Stomach smooth muscle (tissue), 2 donors: ENCODE measurements at regions not wholly inside any gene's neighbourhood (a gene's known extent, or its start where the extent isn't known, plus 50 kb on each side); places are given as distances from the start of the nearest gene placed in this dataset.

Experiments
- H3K27ac ChIP-seq: one replicate; pipeline ENCODE4 v1.7.0; 2013; ENCODE audit warnings: mild to moderate bottlenecking, low read length, inconsistent platforms
- H3K27me3 ChIP-seq, 2 donors: one replicate each; pipeline ENCODE4 v1.7.0; 2013; ENCODE audit warnings: low read length in 2 of 2; ENCODE audit not compliant: insufficient read depth in 2 of 2, control insufficient read depth in 1 of 2
- H3K36me3 ChIP-seq, 2 donors: one replicate each; pipeline ENCODE4 v1.7.0; 2013; ENCODE audit warnings: low read length in 2 of 2; ENCODE audit not compliant: control insufficient read depth in 2 of 2, insufficient read depth in 2 of 2
- H3K4me1 ChIP-seq: one replicate; pipeline ENCODE4 v1.7.0; 2013; ENCODE audit warnings: low read length; ENCODE audit not compliant: control insufficient read depth, insufficient read depth
- H3K4me3 ChIP-seq, 2 donors: one replicate each; pipeline ENCODE4 v1.7.0; 2013; ENCODE audit warnings: low read length in 2 of 2
- H3K9ac ChIP-seq, 2 donors: one replicate each; pipeline ENCODE4 v1.7.0; 2013; ENCODE audit warnings: low read length in 2 of 2, mild to moderate bottlenecking in 1 of 2
- H3K9me3 ChIP-seq, 2 donors: one replicate each; pipeline ENCODE4 v1.7.0; 2013; ENCODE audit warnings: low read length in 2 of 2; ENCODE audit not compliant: control insufficient read depth in 2 of 2
- donor health status: healthy.
- donor health status: Pancreatic carcinoma.

GRCh38 chr10:130807721-130808120 lies 503.8 kb downstream of the TCERG1L start:
- Histone ChIP-seq H3K27me3 (peaks cover 0 to 3% of the 10 kb centered on the region in 2 donors), H3K36me3 (no peaks in the 10 kb centered on the region), H3K4me3 (no peak overlapping the region), H3K27ac (no peak overlapping the region), H3K9ac (no peak overlapping the region), H3K4me1 (no peaks in the 10 kb centered on the region), H3K9me3 (no peaks in the 10 kb centered on the region)

GRCh38 chr10:130808243-130808642 lies 503.3 kb downstream of the TCERG1L start:
- Histone ChIP-seq H3K27me3 (peaks cover 0 to 3% of the 10 kb centered on the region in 2 donors), H3K9me3 (no peaks in the 10 kb centered on the region), H3K9ac (no peak overlapping the region), H3K4me1 (no peaks in the 10 kb centered on the region), H3K36me3 (no peaks in the 10 kb centered on the region), H3K27ac (no peak overlapping the region), H3K4me3 (no peak overlapping the region)

- no peaks in the 10 kb centered on the region for H3K4me1 ChIP-seq
- H3K27me3 ChIP-seq = peaks cover 0 to 3% of the 10 kb centered on the region in 2 donors
- H3K36me3 ChIP-seq = no peaks in the 10 kb centered on the region
Observed at GRCh38 chr10:130808686-130809085, 502.8 kb downstream of the TCERG1L start.

GRCh38 chr10:130809181-130809580 lies 502.3 kb downstream of the TCERG1L start:
- no peaks in the 10 kb centered on the region for H3K4me1 ChIP-seq
- H3K27me3 ChIP-seq = peaks cover 0 to 3% of the 10 kb centered on the region in 2 donors

More at GRCh38 chr10:130808686-130809085, 502.8 kb downstream of the TCERG1L start:
- H3K9ac ChIP-seq = no peak overlapping the region
- H3K27ac ChIP-seq = no peak overlapping the region
- H3K9me3 ChIP-seq = no peaks in the 10 kb centered on the region
- no peak overlapping the region for H3K4me3 ChIP-seq

GRCh38 chr10:130809761-130810515 lies 501.6 kb downstream of the TCERG1L start:
- Histone ChIP-seq H3K27ac (no peak overlapping the region), H3K9ac (no peak overlapping the region), H3K36me3 (no peaks in the 10 kb centered on the region), H3K27me3 (peaks cover 3% of the 10 kb centered on the region in 2 donors), H3K9me3 (no peaks in the 10 kb centered on the region), H3K4me1 (no peaks in the 10 kb centered on the region), H3K4me3 (no peak overlapping the region)

More at GRCh38 chr10:130809181-130809580, 502.3 kb downstream of the TCERG1L start:
- H3K9me3 ChIP-seq = no peaks in the 10 kb centered on the region
- H3K4me3 ChIP-seq = no peak overlapping the region
- no peak overlapping the region for H3K9ac ChIP-seq
- no peaks in the 10 kb centered on the region for H3K36me3 ChIP-seq
- no peak overlapping the region for H3K27ac ChIP-seq

GRCh38 chr10:130810856-130811255 lies 500.7 kb downstream of the TCERG1L start:
- peaks cover 0 to 3% of the 10 kb centered on the region in 2 donors for H3K27me3 ChIP-seq
- H3K27ac ChIP-seq = no peak overlapping the region
- no peaks in the 10 kb centered on the region for H3K4me1 ChIP-seq
- H3K9ac ChIP-seq = no peak overlapping the region
- no peak overlapping the region for H3K4me3 ChIP-seq
- H3K36me3 ChIP-seq = no peaks in the 10 kb centered on the region
- no peaks in the 10 kb centered on the region for H3K9me3 ChIP-seq

GRCh38 chr10:130812381-130813148 lies 499.0 kb downstream of the TCERG1L start:
- no peak overlapping the region for H3K4me3 ChIP-seq

GRCh38 chr10:130814610-130815009 lies 496.9 kb downstream of the TCERG1L start:
- H3K27me3 ChIP-seq = peaks cover 0 to 3% of the 10 kb centered on the region in 2 donors
- H3K9ac ChIP-seq = no peak overlapping the region
- H3K9me3 ChIP-seq = peaks cover 0 to 3% of the 10 kb centered on the region in 2 donors
- no peaks in the 10 kb centered on the region for H3K4me1 ChIP-seq
- H3K4me3 ChIP-seq = no peak overlapping the region
- H3K27ac ChIP-seq = no peak overlapping the region
- no peaks in the 10 kb centered on the region for H3K36me3 ChIP-seq

More at GRCh38 chr10:130812381-130813148, 499.0 kb downstream of the TCERG1L start:
- no peaks in the 10 kb centered on the region for H3K36me3 ChIP-seq
- peaks cover 0 to 3% of the 10 kb centered on the region in 2 donors for H3K27me3 ChIP-seq
- no peak overlapping the region for H3K27ac ChIP-seq
- no peaks in the 10 kb centered on the region for H3K9me3 ChIP-seq
- no peak overlapping the region for H3K9ac ChIP-seq
- no peaks in the 10 kb centered on the region for H3K4me1 ChIP-seq

- H3K4me3 ChIP-seq = no peak overlapping the region
- no peak overlapping the region for H3K27ac ChIP-seq
- peaks cover 0 to 3% of the 10 kb centered on the region in 2 donors for H3K9me3 ChIP-seq
- H3K9ac ChIP-seq = no peak overlapping the region
- no peaks in the 10 kb centered on the region for H3K4me1 ChIP-seq
- H3K36me3 ChIP-seq = no peaks in the 10 kb centered on the region
- H3K27me3 ChIP-seq = peaks cover 0 to 3% of the 10 kb centered on the region in 2 donors
Observed at GRCh38 chr10:130816116-130816901, 495.2 kb downstream of the TCERG1L start.

- H3K27ac ChIP-seq = no peak overlapping the region
- H3K4me3 ChIP-seq = no peak overlapping the region
- peaks cover 0 to 3% of the 10 kb centered on the region in 2 donors for H3K27me3 ChIP-seq
- H3K9me3 ChIP-seq = peaks cover 0 to 3% of the 10 kb centered on the region in 2 donors
- no peak overlapping the region for H3K9ac ChIP-seq
- no peaks in the 10 kb centered on the region for H3K36me3 ChIP-seq
- H3K4me1 ChIP-seq = no peaks in the 10 kb centered on the region
Observed at GRCh38 chr10:130817046-130817624, 494.4 kb downstream of the TCERG1L start.
